GM23338 (cell line): ENCODE measurements at regions not wholly inside any gene's neighbourhood (a gene's known extent, or its start where the extent isn't known, plus 50 kb on each side); places are given as distances from the start of the nearest gene placed in this dataset.

Source experiments
- ATAC-seq: fragments of 200-7000 bp; cut with Tn5 transposase; 3 replicates; pipeline ENCODE4 v1.9.1; 2020
- DNase-seq: peaks from one replicate; pipeline ENCODE4 v3.0.0-alpha.2; 2015; ENCODE audit warnings: low spot score
- H2AFZ ChIP-seq: fragments of 200-600 bp; sonication (generic); 2 replicates; pipeline ENCODE4 v1.8.0; 2016; ENCODE audit warnings: antibody characterized with exemption, mild to moderate bottlenecking, moderate library complexity
- H3F3A ChIP-seq: fragments of 200-600 bp; sonication (generic); replicated peaks from 2 replicates; pipeline ENCODE4 v1.8.0; 2017; ENCODE audit warnings: antibody characterized with exemption, mixed run types, low read depth
- H3K27ac ChIP-seq: fragments of 200-600 bp; sonication (generic); 2 replicates; pipeline ENCODE4 v1.6.1; 2016; ENCODE audit warnings: low read depth
- H3K27me3 ChIP-seq: fragments of 200-600 bp; sonication (generic); 2 replicates; pipeline ENCODE4 v1.8.0; 2016; ENCODE audit warnings: mild to moderate bottlenecking, mixed run types, moderate library complexity; ENCODE audit not compliant: insufficient read depth
- H3K36me3 ChIP-seq: fragments of 200-600 bp; sonication (generic); 2 replicates; pipeline ENCODE4 v1.8.0; 2016; ENCODE audit warnings: mild to moderate bottlenecking; ENCODE audit not compliant: insufficient read depth
- H3K4me1 ChIP-seq: fragments of 200-600 bp; sonication (generic); 2 replicates; pipeline ENCODE4 v1.8.0; 2016; ENCODE audit warnings: mild to moderate bottlenecking, moderate library complexity; ENCODE audit not compliant: insufficient read depth
- H3K4me2 ChIP-seq: fragments of 200-600 bp; sonication (generic); 2 replicates; pipeline ENCODE4 v1.7.1; 2017; ENCODE audit warnings: mixed run types
- H3K4me3 ChIP-seq: fragments of 200-600 bp; sonication (generic); 2 replicates; pipeline ENCODE4 v1.6.1; 2016; ENCODE audit warnings: mixed run types
- H3K79me2 ChIP-seq: fragments of 200-600 bp; sonication (generic); replicated peaks from 2 replicates; pipeline ENCODE4 v1.8.0; 2017; ENCODE audit warnings: mild to moderate bottlenecking; ENCODE audit not compliant: insufficient read depth
- H3K9me2 ChIP-seq: fragments of 200-600 bp; sonication (generic); 2 replicates; pipeline ENCODE4 v1.8.0; 2017; ENCODE audit not compliant: insufficient read depth
- H4K20me1 ChIP-seq: fragments of 200-600 bp; sonication (generic); replicated peaks from 2 replicates; pipeline ENCODE4 v1.8.0; 2017; ENCODE audit warnings: mild to moderate bottlenecking; ENCODE audit not compliant: insufficient read depth
- H3K27ac Mint-ChIP-seq: 2 replicates; pipeline ENCODE4 v1.8.0; 2020; ENCODE audit warnings: inconsistent platforms, mild to moderate bottlenecking, moderate library complexity, mixed read lengths
- H3K27me3 Mint-ChIP-seq: 3 replicates; pipeline ENCODE4 v1.8.0; 2022; ENCODE audit warnings: low read depth, mild to moderate bottlenecking, moderate library complexity, mixed read lengths, inconsistent platforms; ENCODE audit not compliant: insufficient read depth, poor library complexity
- H3K36me3 Mint-ChIP-seq: 3 replicates; pipeline ENCODE4 v1.8.0; 2021; ENCODE audit warnings: low read depth, mild to moderate bottlenecking, inconsistent platforms, moderate library complexity, mixed read lengths
- H3K4me1 Mint-ChIP-seq: 3 replicates; pipeline ENCODE4 v1.8.0; 2020; ENCODE audit warnings: mild to moderate bottlenecking, inconsistent platforms, mixed read lengths
- H3K4me3 Mint-ChIP-seq: 3 replicates; pipeline ENCODE4 v1.8.0; 2021; ENCODE audit warnings: moderate library complexity, mild to moderate bottlenecking, inconsistent platforms, mixed read lengths
- H3K9me3 Mint-ChIP-seq: 3 replicates; pipeline ENCODE4 v1.8.0; 2020; ENCODE audit warnings: moderate library complexity, mild to moderate bottlenecking, inconsistent platforms, mixed read lengths
- EZH2 ChIP-seq: fragments of 200-600 bp; sonication (generic); IDR thresholded peaks from one replicate; pipeline ENCODE4 v1.8.0; 2017; ENCODE audit warnings: antibody characterized with exemption, mild to moderate bottlenecking, low read depth; ENCODE audit not compliant: unreplicated experiment
- EZH2phosphoT487 ChIP-seq: fragments of 200-600 bp; sonication (generic); IDR thresholded peaks from one replicate; pipeline ENCODE4 v1.8.1; 2018; ENCODE audit warnings: antibody characterized with exemption; ENCODE audit not compliant: unreplicated experiment
- NANOG ChIP-seq: IDR thresholded peaks from 2 replicates; pipeline ENCODE4 v1.6.1; 2016; ENCODE audit warnings: antibody characterized with exemption, borderline replicate concordance
- POLR2AphosphoS5 ChIP-seq: IDR thresholded peaks from 2 replicates; pipeline ENCODE4 v1.6.1; 2016; ENCODE audit warnings: antibody characterized with exemption, low read depth
- ZNF114 ChIP-seq: fragments of 250-450 bp; sonication (Bioruptor Pico); IDR thresholded peaks from 2 replicates; pipeline ENCODE4 v1.5.0; 2020; ENCODE audit warnings: mild to moderate bottlenecking, moderate library complexity
- ZNF331 ChIP-seq: fragments of 250-450 bp; sonication (Bioruptor Pico); IDR thresholded peaks from 2 replicates; pipeline ENCODE4 v1.5.0; 2020; ENCODE audit warnings: low read depth, mild to moderate bottlenecking, moderate library complexity
- TF ChIP-seq, protein P1 (sequence below): IDR thresholded peaks from 2 replicates; pipeline ENCODE4 v1.6.1; 2016; ENCODE audit warnings: antibody characterized with exemption
- TF ChIP-seq, protein P2 (sequence below): fragments of 250-450 bp; sonication (Bioruptor Pico); IDR thresholded peaks from 2 replicates; pipeline ENCODE4 v1.5.0; 2020; ENCODE audit warnings: mild to moderate bottlenecking, moderate library complexity
- TF ChIP-seq, protein P3 (sequence below), 2 experiments: fragments of 200-600 bp in 1 of 2; sonication (generic) in 1 of 2; conservative IDR thresholded peaks; 2 replicates each; pipeline versions ENCODE4 v1.5.1 to v1.6.1; 2016 to 2017; ENCODE audit warnings: antibody characterized with exemption in 2 of 2, low read depth in 2 of 2, mild to moderate bottlenecking in 2 of 2, moderate library complexity in 1 of 2

DNA sequence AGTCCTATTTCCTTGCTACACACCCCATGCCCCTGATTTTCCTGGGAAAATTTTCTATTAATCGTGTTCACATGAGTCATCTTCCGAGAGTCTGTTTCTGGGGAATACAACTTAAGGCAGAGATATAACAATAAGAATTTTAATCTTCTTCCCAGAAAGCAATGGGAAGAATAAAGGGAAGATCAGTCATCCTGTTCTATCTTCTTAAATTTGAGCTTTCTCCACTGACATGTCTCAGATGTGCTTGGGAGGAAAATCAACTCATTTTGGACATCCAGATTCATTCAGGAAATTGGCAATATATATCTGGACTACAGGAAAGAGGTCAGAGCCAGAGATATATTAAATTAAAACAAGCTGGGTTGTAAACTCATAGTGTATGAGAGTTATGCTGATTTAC lies 62.3 kb upstream of the SPAG16 start:
- H3K79me2 ChIP-seq = no peaks in the 10 kb centered on the region
- TF ChIP-seq, protein P1, sequence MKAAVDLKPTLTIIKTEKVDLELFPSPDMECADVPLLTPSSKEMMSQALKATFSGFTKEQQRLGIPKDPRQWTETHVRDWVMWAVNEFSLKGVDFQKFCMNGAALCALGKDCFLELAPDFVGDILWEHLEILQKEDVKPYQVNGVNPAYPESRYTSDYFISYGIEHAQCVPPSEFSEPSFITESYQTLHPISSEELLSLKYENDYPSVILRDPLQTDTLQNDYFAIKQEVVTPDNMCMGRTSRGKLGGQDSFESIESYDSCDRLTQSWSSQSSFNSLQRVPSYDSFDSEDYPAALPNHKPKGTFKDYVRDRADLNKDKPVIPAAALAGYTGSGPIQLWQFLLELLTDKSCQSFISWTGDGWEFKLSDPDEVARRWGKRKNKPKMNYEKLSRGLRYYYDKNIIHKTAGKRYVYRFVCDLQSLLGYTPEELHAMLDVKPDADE = no peak
- TF ChIP-seq, protein P2, sequence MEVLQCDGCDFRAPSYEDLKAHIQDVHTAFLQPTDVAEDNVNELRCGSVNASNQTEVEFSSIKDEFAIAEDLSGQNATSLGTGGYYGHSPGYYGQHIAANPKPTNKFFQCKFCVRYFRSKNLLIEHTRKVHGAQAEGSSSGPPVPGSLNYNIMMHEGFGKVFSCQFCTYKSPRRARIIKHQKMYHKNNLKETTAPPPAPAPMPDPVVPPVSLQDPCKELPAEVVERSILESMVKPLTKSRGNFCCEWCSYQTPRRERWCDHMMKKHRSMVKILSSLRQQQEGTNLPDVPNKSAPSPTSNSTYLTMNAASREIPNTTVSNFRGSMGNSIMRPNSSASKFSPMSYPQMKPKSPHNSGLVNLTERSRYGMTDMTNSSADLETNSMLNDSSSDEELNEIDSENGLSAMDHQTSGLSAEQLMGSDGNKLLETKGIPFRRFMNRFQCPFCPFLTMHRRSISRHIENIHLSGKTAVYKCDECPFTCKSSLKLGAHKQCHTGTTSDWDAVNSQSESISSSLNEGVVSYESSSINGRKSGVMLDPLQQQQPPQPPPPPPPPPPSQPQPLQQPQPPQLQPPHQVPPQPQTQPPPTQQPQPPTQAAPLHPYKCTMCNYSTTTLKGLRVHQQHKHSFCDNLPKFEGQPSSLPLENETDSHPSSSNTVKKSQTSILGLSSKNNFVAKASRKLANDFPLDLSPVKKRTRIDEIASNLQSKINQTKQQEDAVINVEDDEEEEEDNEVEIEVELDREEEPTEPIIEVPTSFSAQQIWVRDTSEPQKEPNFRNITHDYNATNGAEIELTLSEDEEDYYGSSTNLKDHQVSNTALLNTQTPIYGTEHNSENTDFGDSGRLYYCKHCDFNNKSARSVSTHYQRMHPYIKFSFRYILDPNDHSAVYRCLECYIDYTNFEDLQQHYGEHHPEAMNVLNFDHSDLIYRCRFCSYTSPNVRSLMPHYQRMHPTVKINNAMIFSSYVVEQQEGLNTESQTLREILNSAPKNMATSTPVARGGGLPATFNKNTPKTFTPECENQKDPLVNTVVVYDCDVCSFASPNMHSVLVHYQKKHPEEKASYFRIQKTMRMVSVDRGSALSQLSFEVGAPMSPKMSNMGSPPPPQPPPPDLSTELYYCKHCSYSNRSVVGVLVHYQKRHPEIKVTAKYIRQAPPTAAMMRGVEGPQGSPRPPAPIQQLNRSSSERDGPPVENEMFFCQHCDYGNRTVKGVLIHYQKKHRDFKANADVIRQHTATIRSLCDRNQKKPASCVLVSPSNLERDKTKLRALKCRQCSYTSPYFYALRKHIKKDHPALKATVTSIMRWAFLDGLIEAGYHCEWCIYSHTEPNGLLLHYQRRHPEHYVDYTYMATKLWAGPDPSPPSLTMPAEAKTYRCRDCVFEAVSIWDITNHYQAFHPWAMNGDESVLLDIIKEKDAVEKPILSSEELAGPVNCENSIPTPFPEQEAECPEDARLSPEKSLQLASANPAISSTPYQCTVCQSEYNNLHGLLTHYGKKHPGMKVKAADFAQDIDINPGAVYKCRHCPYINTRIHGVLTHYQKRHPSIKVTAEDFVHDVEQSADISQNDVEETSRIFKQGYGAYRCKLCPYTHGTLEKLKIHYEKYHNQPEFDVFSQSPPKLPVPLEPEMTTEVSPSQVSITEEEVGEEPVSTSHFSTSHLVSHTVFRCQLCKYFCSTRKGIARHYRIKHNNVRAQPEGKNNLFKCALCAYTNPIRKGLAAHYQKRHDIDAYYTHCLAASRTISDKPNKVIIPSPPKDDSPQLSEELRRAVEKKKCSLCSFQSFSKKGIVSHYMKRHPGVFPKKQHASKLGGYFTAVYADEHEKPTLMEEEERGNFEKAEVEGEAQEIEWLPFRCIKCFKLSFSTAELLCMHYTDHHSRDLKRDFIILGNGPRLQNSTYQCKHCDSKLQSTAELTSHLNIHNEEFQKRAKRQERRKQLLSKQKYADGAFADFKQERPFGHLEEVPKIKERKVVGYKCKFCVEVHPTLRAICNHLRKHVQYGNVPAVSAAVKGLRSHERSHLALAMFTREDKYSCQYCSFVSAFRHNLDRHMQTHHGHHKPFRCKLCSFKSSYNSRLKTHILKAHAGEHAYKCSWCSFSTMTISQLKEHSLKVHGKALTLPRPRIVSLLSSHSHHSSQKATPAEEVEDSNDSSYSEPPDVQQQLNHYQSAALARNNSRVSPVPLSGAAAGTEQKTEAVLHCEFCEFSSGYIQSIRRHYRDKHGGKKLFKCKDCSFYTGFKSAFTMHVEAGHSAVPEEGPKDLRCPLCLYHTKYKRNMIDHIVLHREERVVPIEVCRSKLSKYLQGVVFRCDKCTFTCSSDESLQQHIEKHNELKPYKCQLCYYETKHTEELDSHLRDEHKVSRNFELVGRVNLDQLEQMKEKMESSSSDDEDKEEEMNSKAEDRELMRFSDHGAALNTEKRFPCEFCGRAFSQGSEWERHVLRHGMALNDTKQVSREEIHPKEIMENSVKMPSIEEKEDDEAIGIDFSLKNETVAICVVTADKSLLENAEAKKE (CRISPR knock-in tag) = no peak
- TF ChIP-seq NANOG = no peak
- H3K9me2 ChIP-seq = no peaks in the 10 kb centered on the region
- no peaks in the 10 kb centered on the region for H3K36me3 ChIP-seq
- no peaks in the 10 kb centered on the region for H3K27me3 ChIP-seq
- no peaks in the 10 kb centered on the region for H3F3A ChIP-seq
- H3K4me1 ChIP-seq = peaks cover 9% of the 10 kb centered on the region; the same call in 1 of the 2 replicates
- Mint-ChIP-seq H3K27ac (no peak overlapping the region), H3K4me3 (no peak overlapping the region), H3K36me3 (no peaks in the 10 kb centered on the region), H3K4me1 (peaks cover 9% of the 10 kb centered on the region), H3K9me3 (no peaks in the 10 kb centered on the region), H3K27me3 (no peaks in the 10 kb centered on the region)
- DNase-seq = no peak
- no peak overlapping the region for H3K4me2 ChIP-seq
- no peaks in the 10 kb centered on the region for H4K20me1 ChIP-seq
- no peak for ATAC-seq
- no peak overlapping the region for H2AFZ ChIP-seq
- no peak overlapping the region for H3K27ac ChIP-seq
- no peak overlapping the region for H3K4me3 ChIP-seq

DNA sequence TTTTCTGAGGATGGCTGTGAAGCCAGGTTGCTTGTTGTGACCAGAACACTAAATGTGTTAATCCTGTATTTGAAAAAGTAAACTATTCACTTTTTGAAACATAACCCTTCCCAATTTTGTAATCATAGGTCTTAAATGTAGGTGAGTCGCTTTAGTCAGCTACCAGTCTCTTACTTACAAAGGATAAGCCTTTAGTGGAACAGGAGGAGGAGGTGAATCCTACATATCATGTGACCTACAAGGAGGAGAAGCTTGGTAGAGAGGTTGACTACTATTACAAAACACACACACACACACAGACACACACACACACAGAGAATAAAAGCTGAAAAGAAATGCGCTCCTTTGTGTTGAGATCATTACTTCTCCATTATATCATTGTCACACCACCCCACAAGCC lies 59.9 kb upstream of the SPAG16 start:
- Histone ChIP-seq H3K79me2 (no peaks in the 10 kb centered on the region), H3K27ac (no peak overlapping the region), H4K20me1 (no peaks in the 10 kb centered on the region), H3K4me3 (no peak overlapping the region), H3K4me2 (no peak overlapping the region), H3K36me3 (no peaks in the 10 kb centered on the region), H3K27me3 (no peaks in the 10 kb centered on the region), H3K9me2 (no peaks in the 10 kb centered on the region), H3K4me1 (peaks cover 9% of the 10 kb centered on the region; the same call in 1 of the 2 replicates), H2AFZ (peak overlapping the region; percentile 52; the same call in 1 of the 2 replicates), H3F3A (no peaks in the 10 kb centered on the region)
- no peak overlapping the region for H3K4me3 Mint-ChIP-seq
- DNase-seq (no peak), ATAC-seq (no peak)
- no peaks in the 10 kb centered on the region for H3K27me3 Mint-ChIP-seq
- H3K27ac Mint-ChIP-seq = no peak overlapping the region
- H3K36me3 Mint-ChIP-seq = no peaks in the 10 kb centered on the region
- H3K4me1 Mint-ChIP-seq = peaks cover 9% of the 10 kb centered on the region
- TF ChIP-seq NANOG = no peak
- TF ChIP-seq, protein P3, sequence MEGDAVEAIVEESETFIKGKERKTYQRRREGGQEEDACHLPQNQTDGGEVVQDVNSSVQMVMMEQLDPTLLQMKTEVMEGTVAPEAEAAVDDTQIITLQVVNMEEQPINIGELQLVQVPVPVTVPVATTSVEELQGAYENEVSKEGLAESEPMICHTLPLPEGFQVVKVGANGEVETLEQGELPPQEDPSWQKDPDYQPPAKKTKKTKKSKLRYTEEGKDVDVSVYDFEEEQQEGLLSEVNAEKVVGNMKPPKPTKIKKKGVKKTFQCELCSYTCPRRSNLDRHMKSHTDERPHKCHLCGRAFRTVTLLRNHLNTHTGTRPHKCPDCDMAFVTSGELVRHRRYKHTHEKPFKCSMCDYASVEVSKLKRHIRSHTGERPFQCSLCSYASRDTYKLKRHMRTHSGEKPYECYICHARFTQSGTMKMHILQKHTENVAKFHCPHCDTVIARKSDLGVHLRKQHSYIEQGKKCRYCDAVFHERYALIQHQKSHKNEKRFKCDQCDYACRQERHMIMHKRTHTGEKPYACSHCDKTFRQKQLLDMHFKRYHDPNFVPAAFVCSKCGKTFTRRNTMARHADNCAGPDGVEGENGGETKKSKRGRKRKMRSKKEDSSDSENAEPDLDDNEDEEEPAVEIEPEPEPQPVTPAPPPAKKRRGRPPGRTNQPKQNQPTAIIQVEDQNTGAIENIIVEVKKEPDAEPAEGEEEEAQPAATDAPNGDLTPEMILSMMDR (conservative IDR thresholded peaks at IDR 0.05; ENCODE audit: low read depth in 2 of 2) = no peak
- TF ChIP-seq ZNF114 (CRISPR knock-in tag) = no peak
- TF ChIP-seq EZH2phosphoT487 = no peak
- TF ChIP-seq, protein P1 = no peak
- TF ChIP-seq EZH2 = no peak
- TF ChIP-seq POLR2AphosphoS5 = no peak
- no peak for TF ChIP-seq ZNF331 (CRISPR knock-in tag)
- no peaks in the 10 kb centered on the region for H3K9me3 Mint-ChIP-seq
